MV-4-11 (cell line): ENCODE measurements at regions not wholly inside any gene's neighbourhood (a gene's known extent, or its start where the extent isn't known, plus 50 kb on each side); places are given as distances from the start of the nearest gene placed in this dataset.

Experiments used
- DNase-seq: peaks from one replicate; lab custom pipeline; 2025; lab: John Stamatoyannopoulos, UW

DNA sequence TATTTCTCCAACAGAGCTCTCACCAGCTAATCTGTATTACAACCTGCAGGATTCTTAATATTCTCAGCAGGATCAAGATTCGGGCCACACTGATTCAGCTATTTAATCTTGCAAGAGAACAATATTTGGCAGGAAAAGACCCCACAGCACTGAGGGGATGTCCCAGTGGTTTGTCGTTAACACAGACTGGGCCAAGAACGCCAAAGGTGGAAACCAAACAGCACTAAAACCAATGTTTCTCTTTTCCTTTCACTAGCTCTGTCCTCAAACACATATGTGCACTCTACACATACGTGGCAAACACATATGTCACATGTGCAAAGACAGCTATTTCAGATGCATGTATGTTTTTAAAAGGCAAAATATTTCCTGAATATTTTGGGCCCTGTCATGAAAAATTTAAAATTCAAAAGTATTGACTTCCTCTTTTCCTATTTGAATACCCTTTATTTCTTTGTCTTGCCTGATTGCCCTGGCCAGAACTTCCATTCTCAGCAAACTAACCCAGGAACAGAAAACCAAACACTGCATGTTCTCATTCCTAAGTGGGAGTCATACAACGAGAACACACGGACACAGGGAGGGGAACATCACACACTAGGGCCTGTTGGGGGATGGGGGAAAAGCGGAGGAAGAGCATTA, 51.7 kb upstream of the NEBL start:
- DNase-seq, result no peak
